IMR-90 (cell line): ENCODE measurements at regions not wholly inside any gene's neighbourhood (a gene's known extent, or its start where the extent isn't known, plus 50 kb on each side); places are given as distances from the start of the nearest gene placed in this dataset.

Source experiments
- CEBPB ChIP-seq: IDR thresholded peaks from 2 replicates; pipeline ENCODE4 v1.6.1; 2012; ENCODE audit warnings: low read depth, low read length, improper control_type of control experiment
- CTCF ChIP-seq: conservative IDR thresholded peaks from 2 replicates; pipeline ENCODE4 v1.5.1; 2012; ENCODE audit warnings: mild to moderate bottlenecking, low read depth, low read length, improper control_type of control experiment
- FOS ChIP-seq: fragments of 150-350 bp; IDR thresholded peaks from 2 replicates; pipeline ENCODE4 v1.6.1; 2016; ENCODE audit warnings: low read depth, low read length
- NFE2L2 ChIP-seq: fragments of 150-350 bp; IDR thresholded peaks from 2 replicates; pipeline ENCODE4 v1.6.1; 2016; ENCODE audit warnings: low read depth, mild to moderate bottlenecking, low read length
- POLR2A ChIP-seq: IDR thresholded peaks from 2 replicates; pipeline ENCODE4 v1.6.1; 2012; ENCODE audit warnings: mild to moderate bottlenecking, low read depth, low read length

GRCh38 chr10:120658943-120659885 lies 191.9 kb upstream of the WDR11 start:
- TF ChIP-seq CEBPB: no peak
- no peak for TF ChIP-seq POLR2A
- TF ChIP-seq FOS: no peak
- no peak for TF ChIP-seq CTCF
- TF ChIP-seq NFE2L2: no peak
